ELF-1 (cell line): ENCODE measurements at regions not wholly inside any gene's neighbourhood (a gene's known extent, or its start where the extent isn't known, plus 50 kb on each side); places are given as distances from the start of the nearest gene placed in this dataset.

Experiments used
- DNase-seq: peaks from one replicate; pipeline ENCODE4 v3.0.0-alpha.2; 2016; ENCODE audit warnings: low read depth, low spot score

DNA sequence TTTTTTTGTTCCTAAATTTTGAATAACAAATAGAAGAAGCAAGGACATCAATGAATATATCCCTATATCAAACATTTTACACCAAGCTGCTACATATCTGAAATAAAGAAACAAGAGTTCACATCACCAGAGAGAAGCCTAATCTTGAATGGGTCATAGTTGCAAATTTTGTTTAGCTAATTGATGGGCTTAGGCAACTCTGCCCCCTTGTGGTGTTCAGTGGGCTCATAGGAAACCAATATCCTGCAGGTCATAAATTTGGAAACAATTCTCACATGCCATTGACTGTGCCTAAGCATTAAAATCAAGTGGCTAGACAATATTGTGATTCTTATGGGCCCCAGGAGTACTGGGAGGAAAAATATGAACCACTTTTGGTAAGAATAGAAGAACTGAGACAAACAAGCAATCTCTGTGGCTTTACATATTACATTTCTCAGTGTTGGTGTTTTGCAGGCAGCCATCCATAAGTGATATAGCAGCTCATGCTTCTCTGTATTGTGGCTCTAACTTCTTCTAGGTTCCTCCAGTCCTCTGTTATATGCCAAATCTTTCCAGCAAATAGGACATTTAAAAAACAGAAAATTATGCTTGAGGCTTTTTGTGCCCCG lies 1262.8 kb upstream of the PRMT6 start:
- peak; percentile 14 for DNase-seq

DNA sequence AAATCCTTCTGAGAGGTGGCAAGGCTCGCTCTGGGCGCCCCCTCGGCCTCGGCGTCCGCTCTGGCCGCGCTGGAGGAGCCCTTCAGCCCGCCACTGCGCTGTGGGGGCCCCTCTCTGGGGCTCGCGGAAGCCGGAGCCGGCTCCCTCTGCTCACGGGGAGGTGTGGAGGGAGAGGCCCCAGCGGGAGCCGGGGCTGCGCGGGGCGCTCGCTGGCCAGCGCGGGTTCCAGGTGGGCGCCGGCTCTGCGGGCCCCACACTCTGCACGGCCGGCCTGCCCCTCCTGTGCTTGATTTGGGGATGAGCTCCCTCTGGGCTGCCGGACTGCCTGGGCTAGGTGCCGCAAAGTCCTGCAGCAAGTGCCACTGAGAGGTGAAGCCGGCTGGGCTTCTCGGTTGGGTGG lies 1260.7 kb upstream of the PRMT6 start:
- DNase-seq, result no peak

DNA sequence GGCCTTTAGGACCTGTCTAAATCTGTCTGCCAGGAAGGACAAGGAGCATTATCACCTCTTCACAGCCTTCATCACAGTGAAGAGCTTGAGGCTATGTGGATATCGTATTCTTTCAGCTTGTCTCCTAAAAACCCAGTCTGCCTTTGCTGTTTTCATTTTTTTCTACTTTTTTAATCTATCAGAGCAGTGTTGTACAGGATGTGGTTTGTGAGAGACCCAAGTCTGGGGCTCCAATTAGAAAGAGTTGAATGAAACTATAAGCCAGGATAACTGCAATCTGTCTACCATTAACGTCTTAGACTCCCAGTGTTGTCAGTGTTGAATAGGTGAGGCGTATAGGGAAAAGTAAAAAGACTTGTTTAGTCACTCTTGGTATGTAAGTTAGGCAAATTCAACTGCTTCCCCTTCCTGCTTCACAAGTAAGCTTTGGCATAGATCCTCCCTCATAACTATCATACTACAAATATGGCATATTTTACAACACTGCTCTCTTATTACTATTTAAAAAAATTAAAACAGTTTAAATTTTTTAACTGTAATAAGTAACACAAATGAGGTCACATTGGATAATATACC lies 1225.8 kb upstream of the PRMT6 start:
- no peak for DNase-seq

DNA sequence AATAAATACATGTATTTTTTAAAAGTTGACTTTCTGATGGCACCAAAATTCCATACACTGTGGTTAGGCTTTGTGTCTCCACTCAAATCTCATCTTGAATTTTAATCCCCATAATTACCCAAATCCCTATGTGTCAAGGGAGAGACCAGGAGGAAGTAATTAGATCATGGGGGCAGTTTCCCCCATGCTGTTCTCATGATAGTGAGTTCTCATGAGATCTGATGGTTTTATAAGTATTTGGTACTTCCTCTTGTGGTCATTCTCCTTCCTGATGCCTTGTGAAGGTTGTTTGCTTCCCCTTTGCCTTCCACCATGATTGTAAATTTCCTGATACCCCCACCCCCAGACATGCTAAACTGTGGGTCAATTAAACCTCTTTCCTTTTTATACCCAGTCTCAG lies 1218.4 kb upstream of the PRMT6 start:
- no peak for DNase-seq

DNA sequence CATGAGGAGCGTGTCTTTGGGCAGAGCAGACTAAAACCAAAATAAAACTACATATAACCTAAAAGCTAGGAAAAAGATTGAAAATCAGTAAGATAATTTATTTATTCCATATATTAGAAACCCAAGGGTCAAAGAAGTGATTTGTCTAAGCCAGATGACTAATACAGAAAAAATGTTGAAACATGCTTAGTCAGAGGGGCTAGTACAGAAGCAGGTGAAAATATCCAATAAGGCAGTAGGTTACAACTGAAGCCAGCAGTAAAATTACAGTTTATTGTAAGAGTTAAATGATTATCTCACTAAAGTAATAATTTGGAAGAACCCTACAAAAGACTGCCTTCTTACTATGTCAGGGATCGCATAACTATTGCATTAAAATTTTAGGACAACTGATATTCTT lies 1190.9 kb upstream of the PRMT6 start:
- no peak for DNase-seq

DNA sequence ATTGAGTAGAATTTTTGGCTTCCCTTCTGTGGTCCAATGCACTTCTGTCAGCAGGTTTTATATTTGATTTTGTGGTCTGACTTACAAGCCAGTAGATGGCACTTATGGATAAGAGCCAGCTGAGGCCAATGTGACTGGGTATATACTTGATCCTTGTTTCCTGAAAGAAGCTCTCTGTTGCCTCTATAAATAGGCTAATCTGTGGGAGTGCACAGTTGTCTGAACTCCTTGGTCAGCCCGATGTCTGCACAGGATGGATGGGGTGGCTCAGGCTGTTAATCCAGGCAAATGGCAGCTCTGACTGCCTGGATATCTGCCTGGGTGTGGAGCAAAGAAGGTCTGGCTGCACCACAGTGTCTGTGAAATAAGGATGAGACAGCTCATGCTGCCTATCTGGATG lies 1183.7 kb upstream of the PRMT6 start:
- DNase-seq, result no peak

DNA sequence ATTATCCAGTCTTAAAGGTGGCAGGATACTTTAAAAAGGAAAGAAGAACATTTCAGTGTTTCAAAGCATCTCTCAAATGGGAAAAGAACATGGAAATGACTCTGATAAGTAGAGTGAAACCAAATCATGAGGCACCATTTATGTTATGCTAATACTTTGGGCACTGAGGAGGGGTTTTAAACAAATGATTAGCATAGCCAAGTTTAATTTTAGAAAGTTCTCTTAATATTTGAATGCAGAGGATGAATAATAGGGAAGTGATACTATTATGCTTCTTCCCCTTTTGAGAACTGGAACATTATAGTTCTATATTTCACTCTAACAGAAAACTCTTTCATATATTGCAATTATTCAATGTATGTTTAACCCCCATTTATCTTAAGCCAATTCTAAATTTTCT lies 1181.9 kb upstream of the PRMT6 start:
- DNase-seq, result no peak

DNA sequence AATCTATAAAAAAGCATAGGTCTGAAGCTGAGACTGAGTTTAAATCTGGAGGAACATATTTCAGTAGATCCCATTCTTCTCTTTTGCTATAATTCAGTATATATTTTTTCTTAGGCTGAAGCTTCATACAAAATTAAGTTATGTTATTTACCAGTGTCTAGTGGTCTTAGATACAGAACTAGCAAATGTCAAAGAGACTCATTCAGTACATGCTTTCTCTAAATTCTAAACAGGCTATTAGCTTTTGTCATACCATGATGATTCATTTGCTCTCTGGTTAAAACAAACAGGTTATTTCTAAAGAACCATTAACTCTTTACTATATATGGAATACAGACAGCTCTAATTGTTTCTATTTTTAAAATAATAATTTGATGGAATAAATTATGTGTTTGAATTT lies 1170.2 kb upstream of the PRMT6 start:
- DNase-seq, result no peak

DNA sequence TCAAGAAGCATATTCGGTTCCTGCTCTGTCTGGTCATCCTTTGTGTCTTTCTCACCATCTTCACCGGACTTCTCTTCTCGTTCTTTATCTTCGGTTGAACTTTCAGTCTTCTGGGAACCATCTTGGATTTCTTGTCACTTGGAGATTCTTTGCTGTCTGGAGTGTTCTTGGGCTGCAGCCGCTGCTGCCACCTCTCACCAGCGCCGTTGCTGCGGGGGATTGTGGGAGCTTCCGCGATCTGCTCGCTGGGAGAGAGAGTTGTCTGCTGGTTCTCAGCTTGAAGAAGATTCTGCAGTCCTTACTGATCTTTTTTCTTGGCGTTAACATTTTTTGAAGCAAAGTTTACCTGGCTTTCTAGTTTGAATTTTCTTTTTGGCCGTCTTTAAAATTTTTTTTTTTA lies 1165.2 kb upstream of the PRMT6 start:
- DNase-seq, result no peak

DNA sequence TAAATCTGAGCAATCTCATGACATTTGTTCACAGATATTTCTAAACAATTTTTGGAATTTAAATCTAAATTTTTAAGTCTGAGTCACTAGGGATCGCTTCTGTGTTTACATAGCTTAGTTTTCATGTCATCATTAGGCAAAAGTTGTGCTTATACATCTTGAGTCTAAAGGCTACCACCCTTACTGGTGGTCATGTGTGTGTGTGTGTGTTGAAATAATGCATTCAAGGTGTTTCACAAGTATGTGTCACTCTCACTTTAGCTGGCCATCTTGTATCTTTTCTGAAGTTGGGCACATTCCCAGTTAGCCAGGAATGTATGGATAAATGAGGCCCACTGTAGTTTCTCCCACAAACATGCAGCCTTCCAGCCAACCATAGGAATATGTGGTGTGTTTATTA lies 1162.5 kb upstream of the PRMT6 start:
- DNase-seq, result no peak

DNA sequence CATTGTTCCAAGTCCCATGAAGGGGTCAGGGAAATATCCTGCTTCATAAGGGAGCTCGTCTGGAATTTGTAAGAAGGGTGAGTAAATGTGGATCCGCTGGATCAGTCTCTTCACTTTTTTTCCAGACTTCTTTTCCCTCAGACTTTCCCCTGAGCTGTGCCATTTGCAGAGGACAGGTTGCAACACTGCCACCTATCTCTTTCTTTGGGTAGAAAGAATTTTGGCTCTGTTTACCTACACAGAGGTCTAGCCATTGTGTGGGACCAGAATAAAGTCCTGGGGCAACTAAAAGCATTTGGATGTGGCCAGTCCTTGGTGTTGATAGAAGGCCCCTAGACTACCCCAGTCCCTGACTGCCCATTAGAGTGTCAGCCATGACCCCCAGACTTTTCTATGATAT lies 1146.7 kb upstream of the PRMT6 start:
- DNase-seq, result no peak

DNA sequence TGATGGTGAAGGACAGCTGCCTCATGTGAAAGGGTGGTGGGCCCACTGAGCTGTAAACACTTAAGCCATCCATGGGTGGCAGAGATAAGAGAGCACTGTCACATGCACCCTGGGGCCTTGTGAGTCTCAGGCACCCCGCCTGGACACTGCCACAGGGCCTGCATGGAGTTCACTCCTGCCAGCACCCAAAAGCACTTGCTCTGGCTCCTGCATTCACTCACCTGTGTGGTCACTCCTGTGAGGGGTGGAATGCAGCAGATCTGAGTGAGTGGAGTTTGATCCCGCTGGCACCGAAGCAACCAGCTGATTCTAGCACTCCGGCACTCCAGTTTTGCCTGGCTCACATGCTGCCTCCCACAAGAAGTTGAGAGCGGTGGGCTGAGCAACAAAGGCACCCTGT lies 1142.1 kb upstream of the PRMT6 start:
- DNase-seq, result no peak

DNA sequence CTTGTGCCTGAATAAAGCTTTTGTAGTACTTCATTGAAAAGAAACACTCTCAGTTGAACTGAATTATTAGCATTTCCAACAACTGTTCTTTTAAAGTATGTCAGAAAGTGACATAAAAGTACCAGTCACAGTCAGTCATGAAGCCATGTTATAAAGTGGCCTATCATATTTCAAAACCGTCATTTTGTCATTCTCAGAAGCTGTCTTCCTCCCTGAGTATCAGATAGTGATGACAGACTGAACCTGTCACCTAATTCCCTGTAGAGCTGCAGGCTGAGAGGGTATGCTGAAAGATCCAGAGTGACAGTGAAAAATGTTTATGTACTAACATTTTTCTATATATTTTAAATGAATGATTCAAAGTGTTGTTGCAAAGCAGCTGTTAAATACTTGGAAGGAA lies 1121.7 kb upstream of the PRMT6 start:
- DNase-seq, result no peak

DNA sequence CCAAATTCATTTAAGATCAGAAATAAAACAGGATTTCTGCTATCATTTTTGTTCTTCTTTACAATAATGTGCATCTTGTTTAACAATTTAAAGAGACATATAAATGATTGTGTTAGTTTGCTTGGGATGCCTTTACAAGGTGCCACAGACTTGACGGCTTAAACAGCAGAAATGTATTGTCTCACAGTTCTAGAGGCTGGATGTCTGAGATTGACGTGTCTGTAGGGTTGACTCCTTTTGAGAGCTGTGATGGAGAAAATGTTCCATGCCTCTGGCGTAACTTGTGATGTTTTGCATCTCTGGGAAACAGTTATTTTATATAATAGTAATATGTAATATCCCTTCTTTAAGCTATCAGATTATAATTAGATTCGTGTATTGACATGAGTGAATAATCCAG lies 1091.6 kb upstream of the PRMT6 start:
- no peak for DNase-seq

DNA sequence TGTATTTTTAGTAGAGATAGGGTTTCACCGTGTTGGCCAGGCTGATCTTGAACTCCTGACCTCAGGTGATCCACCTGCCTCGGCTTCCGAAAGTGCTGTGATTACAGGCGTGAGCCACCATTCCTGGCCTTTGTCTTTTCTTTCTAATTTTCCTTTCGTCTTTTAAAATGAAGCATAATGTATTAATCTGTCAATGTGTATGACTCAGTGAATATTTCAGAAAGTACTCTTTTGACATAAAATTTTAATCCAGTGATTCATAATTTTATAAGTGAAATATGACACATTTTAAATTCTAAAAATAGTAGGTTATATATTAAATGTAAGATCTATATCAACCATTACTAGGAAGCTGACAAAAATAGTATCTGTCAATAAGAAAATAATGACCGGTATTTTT lies 1059.0 kb upstream of the PRMT6 start:
- no peak for DNase-seq

DNA sequence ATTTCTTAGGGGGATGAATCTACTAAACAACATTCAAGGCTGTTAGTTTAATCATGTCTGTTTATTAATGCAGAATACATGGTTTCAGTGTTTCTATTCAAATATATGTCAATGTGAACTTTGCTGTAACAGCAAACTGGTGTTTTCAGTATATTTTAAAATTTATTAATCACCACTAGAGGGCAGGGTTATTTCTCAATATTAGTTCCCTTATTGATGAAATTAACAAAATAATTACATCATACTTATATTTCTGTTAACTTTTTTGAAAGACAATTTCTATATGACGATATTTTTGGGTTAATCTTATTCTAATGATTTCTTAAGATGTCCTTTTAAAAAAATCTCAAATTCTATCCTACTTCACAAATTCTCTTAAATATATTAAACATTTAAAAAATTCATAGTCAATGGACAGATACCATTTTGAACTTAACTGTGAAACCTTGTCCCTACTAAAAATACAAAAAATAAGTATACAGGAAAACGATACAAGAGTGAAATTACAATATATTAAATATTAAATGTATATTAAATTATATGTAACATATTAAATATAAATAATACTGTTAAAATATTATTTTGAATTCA lies 1034.1 kb upstream of the PRMT6 start:
- DNase-seq, result no peak

DNA sequence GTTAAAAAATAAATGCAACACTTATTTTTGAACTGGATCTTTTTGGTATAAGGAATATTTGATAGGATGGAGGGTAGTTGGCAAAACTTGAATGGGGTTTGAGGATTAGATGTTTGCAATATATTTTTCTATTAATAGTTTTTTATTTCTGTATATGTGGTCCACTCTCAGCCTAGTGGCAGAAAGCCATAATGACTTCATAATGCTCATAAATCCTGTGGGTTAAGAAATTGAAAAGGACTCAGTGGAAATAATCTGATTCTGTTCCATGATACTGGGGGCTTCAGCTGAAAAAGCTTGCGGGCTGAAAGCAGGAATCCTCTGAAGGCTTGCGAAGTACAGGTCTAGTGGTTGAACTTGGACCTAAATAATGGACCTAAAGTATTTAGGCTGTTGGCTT lies 1028.6 kb upstream of the PRMT6 start:
- no peak for DNase-seq

DNA sequence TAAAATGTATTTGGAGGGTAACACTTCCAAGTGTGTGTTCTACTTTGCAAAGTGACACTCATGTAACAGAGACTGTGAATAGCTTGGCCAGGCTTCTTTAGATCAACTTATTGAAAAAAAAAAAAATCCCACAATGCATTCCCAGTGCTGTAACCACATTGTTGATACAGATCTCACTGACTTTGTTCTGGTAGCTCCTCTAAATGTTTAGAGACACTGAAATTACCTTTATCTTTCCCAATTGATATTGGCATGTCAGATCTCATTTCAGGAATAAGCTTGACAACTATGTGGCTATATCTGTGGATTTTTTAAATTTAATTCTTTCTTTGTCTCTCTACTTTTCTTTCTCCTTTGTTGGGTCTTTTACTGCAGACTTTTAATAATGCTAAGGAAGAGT lies 1018.9 kb upstream of the PRMT6 start:
- no peak for DNase-seq

DNA sequence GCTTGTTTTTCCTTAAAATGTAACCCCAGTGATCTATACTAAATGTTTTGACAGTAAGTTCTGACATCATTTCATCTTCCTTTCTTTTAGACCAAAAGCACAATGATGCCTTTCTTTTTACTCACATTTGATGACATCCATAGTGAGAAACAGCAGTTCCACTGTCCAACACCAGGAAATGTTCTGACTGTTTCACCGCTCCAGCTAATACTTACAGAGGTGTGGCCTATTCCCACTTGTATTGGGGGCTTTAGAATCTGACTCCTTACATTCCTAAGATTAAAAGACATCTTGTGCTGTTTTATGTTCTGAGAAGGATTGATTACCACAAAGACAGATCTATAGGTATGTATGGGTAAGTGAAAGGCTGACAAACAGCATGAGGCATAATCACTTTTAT lies 1018.2 kb upstream of the PRMT6 start:
- no peak for DNase-seq

DNA sequence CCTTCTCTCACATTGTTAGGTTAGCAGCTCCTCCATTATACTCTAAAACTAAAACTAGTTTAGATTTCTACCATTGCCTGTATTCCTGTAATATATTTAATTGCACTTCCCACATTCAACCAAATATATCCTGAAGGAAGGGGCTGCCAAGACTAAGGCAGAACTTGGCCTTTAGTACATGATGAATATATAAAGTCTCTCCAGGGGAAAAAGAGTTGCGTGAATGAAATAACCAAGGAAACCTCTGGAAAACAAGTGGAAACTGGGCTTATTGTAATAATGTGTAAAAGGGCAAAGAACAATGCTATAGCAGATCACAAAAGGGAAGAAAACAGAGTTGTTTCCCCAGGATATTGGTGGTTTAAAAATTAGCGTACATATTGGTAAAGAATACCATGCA lies 1012.5 kb upstream of the PRMT6 start:
- no peak for DNase-seq

DNA sequence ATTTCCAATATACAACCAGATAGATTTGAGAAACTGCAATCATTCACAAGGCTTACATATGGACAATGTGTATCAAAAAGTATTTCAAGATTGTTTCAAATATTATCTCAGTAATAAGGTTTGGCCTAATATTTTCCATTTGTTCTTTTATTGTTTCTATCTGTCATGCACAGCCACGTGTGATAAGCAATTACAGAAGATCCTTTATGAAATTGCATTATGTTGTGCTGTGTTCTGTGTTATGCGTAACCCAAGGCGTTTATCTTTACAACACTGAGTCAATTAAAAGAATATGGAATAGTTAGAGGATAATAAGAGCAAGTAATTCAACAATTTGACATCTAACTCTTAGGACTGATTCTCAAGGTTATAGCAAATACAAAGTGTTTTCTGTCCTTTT lies 1009.3 kb upstream of the PRMT6 start:
- no peak for DNase-seq

DNA sequence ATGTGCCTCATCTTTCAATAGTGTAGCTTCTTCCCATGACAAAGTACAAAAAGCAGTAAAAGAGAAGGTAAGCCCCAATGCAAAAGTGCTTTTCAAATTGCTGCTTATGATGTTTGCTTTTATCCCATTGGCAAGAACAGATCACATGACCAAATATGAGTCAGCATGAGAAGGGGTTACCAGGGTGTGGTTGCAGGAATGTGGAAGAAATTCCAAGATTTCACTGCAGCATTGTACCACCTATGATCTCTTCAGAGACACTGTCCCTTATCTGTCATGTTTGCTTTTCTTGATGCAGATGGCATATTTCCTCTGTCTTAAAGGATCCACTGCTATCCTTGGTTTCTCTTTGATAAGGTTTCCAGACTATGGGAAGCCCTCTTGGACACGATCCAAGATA lies 1006.9 kb upstream of the PRMT6 start:
- no peak for DNase-seq

DNA sequence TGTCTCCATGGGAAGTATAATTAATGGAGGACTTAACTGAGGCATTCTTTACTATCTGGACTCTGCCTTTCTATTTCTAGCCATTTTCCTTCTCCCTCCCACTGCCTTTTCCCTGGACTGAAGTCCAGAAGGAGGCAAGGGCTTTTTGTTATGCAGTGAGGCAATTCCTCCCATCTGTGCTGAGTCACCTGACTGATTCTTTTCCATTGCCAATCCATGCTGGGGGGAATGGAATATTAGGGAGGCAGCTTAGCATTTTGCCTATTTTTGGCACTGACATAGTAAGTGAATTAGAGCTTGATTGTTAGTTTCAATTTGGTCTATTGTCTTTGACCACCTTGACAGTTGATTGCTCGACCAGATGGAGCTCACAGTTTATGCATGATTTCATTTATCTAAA lies 1000.6 kb upstream of the PRMT6 start:
- no peak for DNase-seq
